Mesendoderm (in vitro differentiated cells): ENCODE measurements at regions not wholly inside any gene's neighbourhood (a gene's known extent, or its start where the extent isn't known, plus 50 kb on each side); places are given as distances from the start of the nearest gene placed in this dataset.

Source experiments
- DNase-seq: peaks from one replicate; pipeline ENCODE4 v3.0.0; 2013
- H2AK5ac ChIP-seq: 2 replicates; pipeline ENCODE4 v1.6.1; 2013; ENCODE audit warnings: low read length, inconsistent platforms
- H2BK120ac ChIP-seq: 2 replicates; pipeline ENCODE4 v1.6.1; 2013; ENCODE audit warnings: low read depth, mild to moderate bottlenecking, low read length, moderate library complexity, mixed read lengths
- H2BK15ac ChIP-seq: replicated peaks from 2 replicates; pipeline ENCODE4 v1.6.1; 2013; ENCODE audit warnings: low read depth, mild to moderate bottlenecking, moderate library complexity
- H2BK5ac ChIP-seq: 2 replicates; pipeline ENCODE4 v1.6.1; 2013; ENCODE audit warnings: low read length, inconsistent platforms
- H3K18ac ChIP-seq: 2 replicates; pipeline ENCODE4 v1.6.1; 2013; ENCODE audit warnings: mild to moderate bottlenecking, low read length, mixed read lengths
- H3K23ac ChIP-seq: one replicate; pipeline ENCODE4 v1.6.1; 2013; ENCODE audit warnings: low read length
- H3K27ac ChIP-seq: 2 replicates; pipeline ENCODE4 v1.5.1; 2013; ENCODE audit warnings: low read depth, mild to moderate bottlenecking, inconsistent platforms, low read length, moderate library complexity
- H3K27me3 ChIP-seq: 2 replicates; pipeline ENCODE4 v1.6.1; 2013; ENCODE audit warnings: low read length, control low read depth, mild to moderate bottlenecking, inconsistent platforms; ENCODE audit not compliant: insufficient read depth, poor library complexity
- H3K36me3 ChIP-seq: 2 replicates; pipeline ENCODE4 v1.6.1; 2013; ENCODE audit warnings: low read length, inconsistent platforms; ENCODE audit not compliant: control insufficient read depth, insufficient read depth
- H3K4ac ChIP-seq: one replicate; pipeline ENCODE4 v1.6.1; 2013; ENCODE audit warnings: low read depth, mild to moderate bottlenecking, low read length, moderate library complexity
- H3K4me1 ChIP-seq: 2 replicates; pipeline ENCODE4 v1.6.1; 2013; ENCODE audit warnings: low read depth, low read length, inconsistent platforms; ENCODE audit not compliant: control insufficient read depth
- H3K4me2 ChIP-seq: 2 replicates; pipeline ENCODE4 v1.6.1; 2013; ENCODE audit warnings: low read length
- H3K4me3 ChIP-seq: 2 replicates; pipeline ENCODE4 v1.5.1; 2013; ENCODE audit warnings: mild to moderate bottlenecking, low read length
- H3K56ac ChIP-seq: one replicate; pipeline ENCODE4 v1.6.1; 2013; ENCODE audit warnings: low read length
- H3K79me1 ChIP-seq: 2 replicates; pipeline ENCODE4 v1.6.1; 2013; ENCODE audit warnings: low read length, inconsistent platforms
- H3K79me2 ChIP-seq: 2 replicates; pipeline ENCODE4 v1.6.1; 2013; ENCODE audit warnings: mild to moderate bottlenecking, low read length; ENCODE audit not compliant: control insufficient read depth, insufficient read depth
- H3K9ac ChIP-seq: 2 replicates; pipeline ENCODE4 v1.6.1; 2013; ENCODE audit warnings: low read length, inconsistent platforms
- H4K5ac ChIP-seq: one replicate; pipeline ENCODE4 v1.6.1; 2013; ENCODE audit warnings: low read length
- H4K8ac ChIP-seq: one replicate; pipeline ENCODE4 v1.6.1; 2013; ENCODE audit warnings: low read depth, mild to moderate bottlenecking, control low read depth, low read length, moderate library complexity
- WGBS: extraction: QIAGEN DNeasy Blood & Tissue Kit; methylation state at CpG from one replicate; pipeline ENCODE4 v1.1.7; 2013; ENCODE audit warnings: low lambda C conversion rate, missing lambda C conversion rate; ENCODE audit not compliant: insufficient coverage; ENCODE audit errors: extremely low coverage; 5-methylcytosine and 5-hydroxymethylcytosine counted together

GRCh38 chr5:98349251-98349989 lies 424.0 kb upstream of the RGMB start:
- DNase-seq, result peak; percentile 70
- H3K18ac ChIP-seq, result no peak overlapping the region
- H3K27ac ChIP-seq, result no peak overlapping the region
- H3K36me3 ChIP-seq, result no peaks in the 10 kb centered on the region
- H3K79me2 ChIP-seq, result no peaks in the 10 kb centered on the region
- H3K56ac ChIP-seq, result no peak overlapping the region
- no CpG with 5 or more reads among the region's 6 CpGs for WGBS
- no peak overlapping the region for H4K5ac ChIP-seq
- no peak overlapping the region for H2BK5ac ChIP-seq
- no peak overlapping the region for H2BK15ac ChIP-seq
- no peak overlapping the region for H4K8ac ChIP-seq
- H2BK120ac ChIP-seq, result no peak overlapping the region
- no peak overlapping the region for H3K23ac ChIP-seq
- no peak overlapping the region for H3K4me3 ChIP-seq
- no peaks in the 10 kb centered on the region for H3K79me1 ChIP-seq
- H3K4me2 ChIP-seq, result no peak overlapping the region
- H3K4me1 ChIP-seq, result no peaks in the 10 kb centered on the region
- no peaks in the 10 kb centered on the region for H3K27me3 ChIP-seq
- H2AK5ac ChIP-seq, result no peak overlapping the region
- H3K9ac ChIP-seq, result no peak overlapping the region
- no peak overlapping the region for H3K4ac ChIP-seq

GRCh38 chr5:98349990-98350365 lies 423.5 kb upstream of the RGMB start:
- Histone ChIP-seq H4K8ac (no peak overlapping the region), H2BK5ac (no peak overlapping the region), H3K56ac (no peak overlapping the region), H3K27me3 (no peaks in the 10 kb centered on the region), H3K27ac (no peak overlapping the region), H3K4me2 (no peak overlapping the region), H3K18ac (no peak overlapping the region), H3K23ac (no peak overlapping the region), H2BK120ac (no peak overlapping the region), H3K79me1 (no peaks in the 10 kb centered on the region), H2AK5ac (no peak overlapping the region), H3K79me2 (no peaks in the 10 kb centered on the region), H3K9ac (no peak overlapping the region), H3K36me3 (no peaks in the 10 kb centered on the region), H3K4me3 (no peak overlapping the region), H3K4ac (no peak overlapping the region), H3K4me1 (no peaks in the 10 kb centered on the region), H4K5ac (no peak overlapping the region), H2BK15ac (no peak overlapping the region)
- no peak for DNase-seq
- no CpG with 5 or more reads among the region's 1 CpG for WGBS

- Histone ChIP-seq H2BK120ac (no peak overlapping the region), H3K9ac (no peak overlapping the region), H3K4me2 (no peak overlapping the region), H2AK5ac (no peak overlapping the region), H4K5ac (no peak overlapping the region), H3K18ac (no peak overlapping the region), H3K27ac (no peak overlapping the region), H3K56ac (no peak overlapping the region), H3K79me1 (no peaks in the 10 kb centered on the region), H2BK15ac (no peak overlapping the region), H3K79me2 (no peaks in the 10 kb centered on the region), H2BK5ac (no peak overlapping the region), H3K36me3 (no peaks in the 10 kb centered on the region), H3K27me3 (no peaks in the 10 kb centered on the region), H4K8ac (no peak overlapping the region), H3K4me3 (no peak overlapping the region), H3K23ac (no peak overlapping the region), H3K4me1 (no peaks in the 10 kb centered on the region), H3K4ac (no peak overlapping the region)
- WGBS, result no CpG with 5 or more reads among the region's 2 CpGs
- no peak for DNase-seq
Measured at GRCh38 chr5:98354922-98355321, 418.5 kb upstream of the RGMB start.

GRCh38 chr5:98360548-98360947 lies 412.9 kb upstream of the RGMB start:
- Histone ChIP-seq H3K27ac (no peak overlapping the region), H3K23ac (no peak overlapping the region), H2AK5ac (no peak overlapping the region), H4K8ac (no peak overlapping the region), H3K9ac (no peak overlapping the region), H3K27me3 (no peaks in the 10 kb centered on the region), H4K5ac (no peak overlapping the region), H3K4me1 (no peaks in the 10 kb centered on the region), H3K79me1 (no peaks in the 10 kb centered on the region), H3K36me3 (no peaks in the 10 kb centered on the region), H2BK120ac (no peak overlapping the region), H3K18ac (no peak overlapping the region), H2BK5ac (no peak overlapping the region), H3K4ac (no peak overlapping the region), H3K79me2 (no peaks in the 10 kb centered on the region), H3K4me3 (no peak overlapping the region), H3K56ac (no peak overlapping the region), H3K4me2 (no peak overlapping the region), H2BK15ac (no peak overlapping the region)
- DNase-seq, result no peak
- WGBS, result no CpG with 5 or more reads among the region's 4 CpGs

- no peak overlapping the region for H3K18ac ChIP-seq
- no CpG with 5 or more reads among the region's 5 CpGs for WGBS
Measured at GRCh38 chr5:98363157-98363556, 410.3 kb upstream of the RGMB start.

GRCh38 chr5:98364549-98364948 lies 408.9 kb upstream of the RGMB start:
- no peak overlapping the region for H3K4me2 ChIP-seq
- H3K36me3 ChIP-seq, result no peaks in the 10 kb centered on the region
- H3K9ac ChIP-seq, result no peak overlapping the region
- H2BK120ac ChIP-seq, result no peak overlapping the region
- WGBS, result no CpG with 5 or more reads among the region's 2 CpGs
- H3K27ac ChIP-seq, result no peak overlapping the region
- no peak overlapping the region for H2AK5ac ChIP-seq
- no peak overlapping the region for H3K4me3 ChIP-seq
- no peaks in the 10 kb centered on the region for H3K79me2 ChIP-seq
- H3K79me1 ChIP-seq, result no peaks in the 10 kb centered on the region
- H3K4me1 ChIP-seq, result no peaks in the 10 kb centered on the region
- H3K56ac ChIP-seq, result no peak overlapping the region
- no peak overlapping the region for H3K23ac ChIP-seq
- H3K27me3 ChIP-seq, result no peaks in the 10 kb centered on the region
- H4K8ac ChIP-seq, result no peak overlapping the region
- no peak overlapping the region for H2BK5ac ChIP-seq
- no peak overlapping the region for H3K4ac ChIP-seq
- no peak for DNase-seq
- H4K5ac ChIP-seq, result no peak overlapping the region
- H3K18ac ChIP-seq, result no peak overlapping the region
- H2BK15ac ChIP-seq, result no peak overlapping the region

More at GRCh38 chr5:98363157-98363556, 410.3 kb upstream of the RGMB start:
- Histone ChIP-seq H3K27ac (no peak overlapping the region), H3K4ac (no peak overlapping the region), H3K79me1 (no peaks in the 10 kb centered on the region), H3K79me2 (no peaks in the 10 kb centered on the region), H3K27me3 (no peaks in the 10 kb centered on the region), H2BK5ac (no peak overlapping the region), H4K5ac (no peak overlapping the region), H3K36me3 (no peaks in the 10 kb centered on the region), H3K4me1 (no peaks in the 10 kb centered on the region), H3K56ac (no peak overlapping the region), H3K4me3 (no peak overlapping the region), H4K8ac (no peak overlapping the region), H3K4me2 (no peak overlapping the region), H3K23ac (no peak overlapping the region), H3K9ac (no peak overlapping the region), H2BK15ac (no peak overlapping the region), H2BK120ac (no peak overlapping the region), H2AK5ac (no peak overlapping the region)
- no peak for DNase-seq
